Coronary artery (tissue), 2 donors: ENCODE measurements at regions not wholly inside any gene's neighbourhood (a gene's known extent, or its start where the extent isn't known, plus 50 kb on each side); places are given as distances from the start of the nearest gene placed in this dataset.

Experiments
- DNase-seq: peaks from one replicate; pipeline ENCODE4 v3.0.0-alpha.2; 2017; ENCODE audit warnings: low spot score
- H3K27ac ChIP-seq, 2 donors: fragments of 200-600 bp; sonication (generic); one replicate each; pipeline ENCODE4 v1.5.1; 2016 to 2019
- H3K4me3 ChIP-seq: fragments of 200-600 bp; sonication (generic); 2 replicates; pipeline ENCODE4 v1.5.1; 2016; ENCODE audit warnings: mild to moderate bottlenecking, moderate library complexity
- CTCF ChIP-seq: fragments of 200-600 bp; sonication (generic); IDR thresholded peaks from one replicate; pipeline ENCODE4 v1.5.1; 2019; ENCODE audit warnings: antibody characterized with exemption

GRCh38 chr13:65977525-65977924 is 1252.6 kb downstream of the PCDH9 start:
- no peak for DNase-seq
- no peak for TF ChIP-seq CTCF
- H3K4me3 ChIP-seq, result no peak overlapping the region
- no peak overlapping the region for H3K27ac ChIP-seq

- Histone ChIP-seq H3K4me3 (no peak overlapping the region), H3K27ac (no peak overlapping the region)
- no peak for TF ChIP-seq CTCF
- DNase-seq, result no peak
These were observed 1258.6 kb downstream of the PCDH9 start for GRCh38 chr13:65971541-65971940.

GRCh38 chr13:65966991-65967451 is 1263.1 kb downstream of the PCDH9 start:
- TF ChIP-seq CTCF, result no peak
- no peak overlapping the region for H3K27ac ChIP-seq
- no peak overlapping the region for H3K4me3 ChIP-seq
- no peak for DNase-seq

GRCh38 chr13:65965501-65965900 is 1264.6 kb downstream of the PCDH9 start:
- TF ChIP-seq CTCF, result no peak
- no peak overlapping the region for H3K27ac ChIP-seq
- no peak overlapping the region for H3K4me3 ChIP-seq
- DNase-seq, result no peak

GRCh38 chr13:65964672-65965071 is 1265.5 kb downstream of the PCDH9 start:
- DNase-seq, result no peak
- Histone ChIP-seq H3K27ac (no peak overlapping the region), H3K4me3 (no peak overlapping the region)
- no peak for TF ChIP-seq CTCF

GRCh38 chr13:65959305-65959704 is 1270.8 kb downstream of the PCDH9 start:
- H3K4me3 ChIP-seq, result no peak overlapping the region
- H3K27ac ChIP-seq, result no peak overlapping the region
- DNase-seq, result no peak
- no peak for TF ChIP-seq CTCF

GRCh38 chr13:65946387-65946786 is 1283.7 kb downstream of the PCDH9 start:
- no peak for TF ChIP-seq CTCF
- Histone ChIP-seq H3K27ac (no peak overlapping the region), H3K4me3 (no peak overlapping the region)
- no peak for DNase-seq
